HepG2 (cell line): ENCODE measurements at regions not wholly inside any gene's neighbourhood (a gene's known extent, or its start where the extent isn't known, plus 50 kb on each side); places are given as distances from the start of the nearest gene placed in this dataset.
A peak's percentile ranks its signal among the peaks of the same experiment; 100 is the strongest.
"Not testable (repeated sequence)": the region's sequence is repeated elsewhere in the genome, so short reads cannot be mapped to it uniquely, and the experiment has no call there.

Experiments
- AHR ChIP-seq: IDR thresholded peaks from 2 replicates; pipeline ENCODE4 v1.6.1; 2018; ENCODE audit warnings: missing genetic modification reagents, missing compliant biosample characterization
- ARHGAP35 ChIP-seq: sonication (generic); formaldehyde crosslinking; IDR thresholded peaks from 2 replicates; pipeline ENCODE4 v1.9.0; 2022; ENCODE audit warnings: mild to moderate bottlenecking, inconsistent platforms, moderate library complexity, missing genetic modification reagents, borderline replicate concordance
- FOXA3 ChIP-seq: IDR thresholded peaks from 2 replicates; pipeline ENCODE4 v1.6.1; 2016; ENCODE audit warnings: missing genetic modification reagents, missing compliant biosample characterization
- NBN ChIP-seq: fragments of 450-650 bp; conservative IDR thresholded peaks from 2 replicates; pipeline ENCODE4 v1.6.1; 2017
- NFRKB ChIP-seq: fragments of 450-650 bp; IDR thresholded peaks from 2 replicates; pipeline ENCODE4 v1.6.1; 2017
- RAD21 ChIP-seq: fragments of 450-650 bp; formaldehyde crosslinking; IDR thresholded peaks from 2 replicates; pipeline ENCODE4 v1.5.0; 2020; ENCODE audit warnings: mild to moderate bottlenecking
- SP1 ChIP-seq, 2 experiments: fragments of 450-650 bp in 1 of 2; sonication (generic) in 1 of 2; formaldehyde crosslinking in 1 of 2; IDR thresholded peaks; 2 replicates each; pipeline versions ENCODE4 v1.4.0 to v1.6.1; 2016 to 2020; ENCODE audit warnings: missing genetic modification reagents in 1 of 2
- TBX3 ChIP-seq: fragments of 450-650 bp; IDR thresholded peaks from 2 replicates; pipeline ENCODE4 v1.6.1; 2017; ENCODE audit warnings: antibody characterized with exemption, mild to moderate bottlenecking, inconsistent platforms, borderline replicate concordance
- ZNF205 ChIP-seq: IDR thresholded peaks from 2 replicates; pipeline ENCODE4 v1.6.1; 2018; ENCODE audit warnings: missing biosample characterization, missing genetic modification reagents
- ZNF572 ChIP-seq: sonication (generic); formaldehyde crosslinking; IDR thresholded peaks from 2 replicates; pipeline ENCODE4 v1.5.1; 2020; ENCODE audit warnings: mild to moderate bottlenecking, missing genetic modification reagents
- ZNF891 ChIP-seq: sonication (generic); formaldehyde crosslinking; IDR thresholded peaks from 2 replicates; pipeline ENCODE4 v1.5.0; 2020; ENCODE audit warnings: mild to moderate bottlenecking, missing genetic modification reagents
- TF ChIP-seq, protein P1 (sequence below): sonication (generic); formaldehyde crosslinking; IDR thresholded peaks from 2 replicates; pipeline ENCODE4 v1.5.1; 2020; ENCODE audit warnings: mild to moderate bottlenecking, missing genetic modification reagents, moderate library complexity
- TF ChIP-seq, protein P2 (sequence below): sonication (generic); formaldehyde crosslinking; IDR thresholded peaks from 2 replicates; pipeline ENCODE4 v1.4.0; 2020; ENCODE audit warnings: missing genetic modification reagents, borderline replicate concordance
- TF ChIP-seq, protein P3 (sequence below): sonication (generic); formaldehyde crosslinking; IDR thresholded peaks from 2 replicates; pipeline ENCODE4 v1.4.0; 2020; ENCODE audit warnings: missing genetic modification reagents
- TF ChIP-seq, protein P4 (sequence below): sonication (generic); formaldehyde crosslinking; IDR thresholded peaks from 2 replicates; pipeline ENCODE4 v1.5.0; 2020; ENCODE audit warnings: mild to moderate bottlenecking, missing genetic modification reagents, moderate library complexity

DNA sequence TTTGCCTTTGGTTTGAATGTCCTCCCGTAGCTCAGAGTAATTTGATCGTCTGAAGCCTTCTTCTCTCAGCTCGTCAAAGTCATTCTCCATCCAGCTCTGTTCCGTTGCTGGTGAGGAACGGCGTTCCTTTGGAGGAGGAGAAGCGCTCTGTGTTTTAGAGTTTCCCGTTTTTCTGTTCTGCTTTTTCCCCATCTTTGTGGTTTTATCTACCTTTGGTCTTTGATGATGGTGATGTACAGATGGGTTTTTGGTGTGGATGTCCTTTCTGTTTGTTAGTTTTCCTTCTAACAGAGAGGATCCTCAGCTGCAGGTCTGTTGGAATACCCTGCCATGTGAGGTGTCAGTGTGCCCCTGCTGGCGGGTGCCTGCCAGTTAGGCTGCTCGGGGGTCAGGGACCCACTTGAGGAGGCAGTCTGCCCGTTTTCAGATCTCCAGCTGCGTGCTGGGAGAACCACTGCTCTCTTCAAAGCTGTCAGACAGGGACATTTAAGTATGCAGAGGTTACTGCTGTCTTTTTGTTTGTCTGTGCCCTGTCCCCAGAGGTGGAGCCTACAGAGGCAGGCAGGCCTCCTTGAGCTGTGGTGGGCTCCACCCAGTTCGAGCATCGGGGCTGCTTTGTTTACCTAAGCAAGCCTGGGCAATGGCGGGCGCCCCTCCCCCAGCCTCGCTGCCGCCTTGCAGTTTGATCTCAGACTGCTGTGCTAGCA lies 66.8 kb upstream of the IZUMO1R start (continued):
- TF ChIP-seq, protein P1, sequence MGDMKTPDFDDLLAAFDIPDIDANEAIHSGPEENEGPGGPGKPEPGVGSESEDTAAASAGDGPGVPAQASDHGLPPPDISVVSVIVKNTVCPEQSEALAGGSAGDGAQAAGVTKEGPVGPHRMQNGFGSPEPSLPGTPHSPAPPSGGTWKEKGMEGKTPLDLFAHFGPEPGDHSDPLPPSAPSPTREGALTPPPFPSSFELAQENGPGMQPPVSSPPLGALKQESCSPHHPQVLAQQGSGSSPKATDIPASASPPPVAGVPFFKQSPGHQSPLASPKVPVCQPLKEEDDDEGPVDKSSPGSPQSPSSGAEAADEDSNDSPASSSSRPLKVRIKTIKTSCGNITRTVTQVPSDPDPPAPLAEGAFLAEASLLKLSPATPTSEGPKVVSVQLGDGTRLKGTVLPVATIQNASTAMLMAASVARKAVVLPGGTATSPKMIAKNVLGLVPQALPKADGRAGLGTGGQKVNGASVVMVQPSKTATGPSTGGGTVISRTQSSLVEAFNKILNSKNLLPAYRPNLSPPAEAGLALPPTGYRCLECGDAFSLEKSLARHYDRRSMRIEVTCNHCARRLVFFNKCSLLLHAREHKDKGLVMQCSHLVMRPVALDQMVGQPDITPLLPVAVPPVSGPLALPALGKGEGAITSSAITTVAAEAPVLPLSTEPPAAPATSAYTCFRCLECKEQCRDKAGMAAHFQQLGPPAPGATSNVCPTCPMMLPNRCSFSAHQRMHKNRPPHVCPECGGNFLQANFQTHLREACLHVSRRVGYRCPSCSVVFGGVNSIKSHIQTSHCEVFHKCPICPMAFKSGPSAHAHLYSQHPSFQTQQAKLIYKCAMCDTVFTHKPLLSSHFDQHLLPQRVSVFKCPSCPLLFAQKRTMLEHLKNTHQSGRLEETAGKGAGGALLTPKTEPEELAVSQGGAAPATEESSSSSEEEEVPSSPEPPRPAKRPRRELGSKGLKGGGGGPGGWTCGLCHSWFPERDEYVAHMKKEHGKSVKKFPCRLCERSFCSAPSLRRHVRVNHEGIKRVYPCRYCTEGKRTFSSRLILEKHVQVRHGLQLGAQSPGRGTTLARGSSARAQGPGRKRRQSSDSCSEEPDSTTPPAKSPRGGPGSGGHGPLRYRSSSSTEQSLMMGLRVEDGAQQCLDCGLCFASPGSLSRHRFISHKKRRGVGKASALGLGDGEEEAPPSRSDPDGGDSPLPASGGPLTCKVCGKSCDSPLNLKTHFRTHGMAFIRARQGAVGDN (CRISPR knock-in tag), result peak; percentile 27; the same call in 1 of the 2 replicates
- TF ChIP-seq ZNF891, result 0 out of 2 replicates have a peak, but pooled peaks have one; percentile 12
- peak; percentile 54; the same call in 1 of the 2 replicates for TF ChIP-seq SP1 (IDR thresholded peaks at IDR 0.05)
- TF ChIP-seq SP1 (CRISPR knock-in tag; IDR thresholded peaks at IDR 0.05), result not testable (repeated sequence)
- TF ChIP-seq TBX3, result 0 out of 2 replicates have a peak, but pooled peaks have one; percentile 9
- TF ChIP-seq ZNF205 (CRISPR knock-in tag), result 0 out of 2 replicates have a peak, but pooled peaks have one; percentile 23
- TF ChIP-seq AHR (CRISPR knock-in tag), result 0 out of 2 replicates have a peak, but pooled peaks have one; percentile 20
- peak; percentile 85; the same call in 1 of the 2 replicates for TF ChIP-seq NBN
- TF ChIP-seq FOXA3 (CRISPR knock-in tag), result peak; percentile 36; the same call in 1 of the 2 replicates
- TF ChIP-seq, protein P2, sequence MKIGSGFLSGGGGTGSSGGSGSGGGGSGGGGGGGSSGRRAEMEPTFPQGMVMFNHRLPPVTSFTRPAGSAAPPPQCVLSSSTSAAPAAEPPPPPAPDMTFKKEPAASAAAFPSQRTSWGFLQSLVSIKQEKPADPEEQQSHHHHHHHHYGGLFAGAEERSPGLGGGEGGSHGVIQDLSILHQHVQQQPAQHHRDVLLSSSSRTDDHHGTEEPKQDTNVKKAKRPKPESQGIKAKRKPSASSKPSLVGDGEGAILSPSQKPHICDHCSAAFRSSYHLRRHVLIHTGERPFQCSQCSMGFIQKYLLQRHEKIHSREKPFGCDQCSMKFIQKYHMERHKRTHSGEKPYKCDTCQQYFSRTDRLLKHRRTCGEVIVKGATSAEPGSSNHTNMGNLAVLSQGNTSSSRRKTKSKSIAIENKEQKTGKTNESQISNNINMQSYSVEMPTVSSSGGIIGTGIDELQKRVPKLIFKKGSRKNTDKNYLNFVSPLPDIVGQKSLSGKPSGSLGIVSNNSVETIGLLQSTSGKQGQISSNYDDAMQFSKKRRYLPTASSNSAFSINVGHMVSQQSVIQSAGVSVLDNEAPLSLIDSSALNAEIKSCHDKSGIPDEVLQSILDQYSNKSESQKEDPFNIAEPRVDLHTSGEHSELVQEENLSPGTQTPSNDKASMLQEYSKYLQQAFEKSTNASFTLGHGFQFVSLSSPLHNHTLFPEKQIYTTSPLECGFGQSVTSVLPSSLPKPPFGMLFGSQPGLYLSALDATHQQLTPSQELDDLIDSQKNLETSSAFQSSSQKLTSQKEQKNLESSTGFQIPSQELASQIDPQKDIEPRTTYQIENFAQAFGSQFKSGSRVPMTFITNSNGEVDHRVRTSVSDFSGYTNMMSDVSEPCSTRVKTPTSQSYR, result peak; percentile 85
- TF ChIP-seq ZNF572, result peak; percentile 31; the same call in 1 of the 2 replicates
- TF ChIP-seq, protein P3, sequence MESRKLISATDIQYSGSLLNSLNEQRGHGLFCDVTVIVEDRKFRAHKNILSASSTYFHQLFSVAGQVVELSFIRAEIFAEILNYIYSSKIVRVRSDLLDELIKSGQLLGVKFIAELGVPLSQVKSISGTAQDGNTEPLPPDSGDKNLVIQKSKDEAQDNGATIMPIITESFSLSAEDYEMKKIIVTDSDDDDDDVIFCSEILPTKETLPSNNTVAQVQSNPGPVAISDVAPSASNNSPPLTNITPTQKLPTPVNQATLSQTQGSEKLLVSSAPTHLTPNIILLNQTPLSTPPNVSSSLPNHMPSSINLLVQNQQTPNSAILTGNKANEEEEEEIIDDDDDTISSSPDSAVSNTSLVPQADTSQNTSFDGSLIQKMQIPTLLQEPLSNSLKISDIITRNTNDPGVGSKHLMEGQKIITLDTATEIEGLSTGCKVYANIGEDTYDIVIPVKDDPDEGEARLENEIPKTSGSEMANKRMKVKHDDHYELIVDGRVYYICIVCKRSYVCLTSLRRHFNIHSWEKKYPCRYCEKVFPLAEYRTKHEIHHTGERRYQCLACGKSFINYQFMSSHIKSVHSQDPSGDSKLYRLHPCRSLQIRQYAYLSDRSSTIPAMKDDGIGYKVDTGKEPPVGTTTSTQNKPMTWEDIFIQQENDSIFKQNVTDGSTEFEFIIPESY (CRISPR knock-in tag), result 0 out of 2 replicates have a peak, but pooled peaks have one; percentile 11
- 0 out of 2 replicates have a peak, but pooled peaks have one; percentile 55 for TF ChIP-seq ARHGAP35 (CRISPR knock-in tag)
- TF ChIP-seq RAD21 (CRISPR knock-in tag), result peak; percentile 57
- TF ChIP-seq, protein P4, sequence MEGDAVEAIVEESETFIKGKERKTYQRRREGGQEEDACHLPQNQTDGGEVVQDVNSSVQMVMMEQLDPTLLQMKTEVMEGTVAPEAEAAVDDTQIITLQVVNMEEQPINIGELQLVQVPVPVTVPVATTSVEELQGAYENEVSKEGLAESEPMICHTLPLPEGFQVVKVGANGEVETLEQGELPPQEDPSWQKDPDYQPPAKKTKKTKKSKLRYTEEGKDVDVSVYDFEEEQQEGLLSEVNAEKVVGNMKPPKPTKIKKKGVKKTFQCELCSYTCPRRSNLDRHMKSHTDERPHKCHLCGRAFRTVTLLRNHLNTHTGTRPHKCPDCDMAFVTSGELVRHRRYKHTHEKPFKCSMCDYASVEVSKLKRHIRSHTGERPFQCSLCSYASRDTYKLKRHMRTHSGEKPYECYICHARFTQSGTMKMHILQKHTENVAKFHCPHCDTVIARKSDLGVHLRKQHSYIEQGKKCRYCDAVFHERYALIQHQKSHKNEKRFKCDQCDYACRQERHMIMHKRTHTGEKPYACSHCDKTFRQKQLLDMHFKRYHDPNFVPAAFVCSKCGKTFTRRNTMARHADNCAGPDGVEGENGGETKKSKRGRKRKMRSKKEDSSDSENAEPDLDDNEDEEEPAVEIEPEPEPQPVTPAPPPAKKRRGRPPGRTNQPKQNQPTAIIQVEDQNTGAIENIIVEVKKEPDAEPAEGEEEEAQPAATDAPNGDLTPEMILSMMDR (CRISPR knock-in tag), result peak; percentile 52
- peak; percentile 57; the same call in 1 of the 2 replicates for TF ChIP-seq NFRKB
